Progenitor cell of endocrine pancreas (in vitro differentiated cells): ENCODE measurements at regions not wholly inside any gene's neighbourhood (a gene's known extent, or its start where the extent isn't known, plus 50 kb on each side); places are given as distances from the start of the nearest gene placed in this dataset.

Experiments used
- DNase-seq: peaks from one replicate; pipeline ENCODE4 v3.0.0; 2021; ENCODE audit warnings: low spot score; ENCODE audit not compliant: unreplicated experiment
- H3K27ac Mint-ChIP-seq: 2 replicates; pipeline ENCODE4 v1.8.0; 2021; ENCODE audit warnings: mild to moderate bottlenecking, moderate library complexity, mixed read lengths
- H3K27me3 Mint-ChIP-seq: 2 replicates; pipeline ENCODE4 v1.8.0; 2021; ENCODE audit warnings: mixed read lengths
- H3K36me3 Mint-ChIP-seq: 2 replicates; pipeline ENCODE4 v1.8.0; 2022; ENCODE audit warnings: mixed read lengths; ENCODE audit not compliant: insufficient read depth
- H3K4me1 Mint-ChIP-seq: 2 replicates; pipeline ENCODE4 v1.8.0; 2021; ENCODE audit warnings: low read depth, mixed read lengths
- H3K4me3 Mint-ChIP-seq: 2 replicates; pipeline ENCODE4 v1.8.0; 2021; ENCODE audit warnings: low read depth, mild to moderate bottlenecking, moderate library complexity, mixed read lengths
- H3K9me3 Mint-ChIP-seq: 2 replicates; pipeline ENCODE4 v1.8.0; 2021; ENCODE audit warnings: low read depth, mixed read lengths
- CTCF ChIP-seq: fragments of 200-600 bp; sonication (generic); IDR thresholded peaks from one replicate; pipeline ENCODE4 v1.5.0; 2021; ENCODE audit warnings: antibody characterized with exemption, mild to moderate bottlenecking; ENCODE audit not compliant: unreplicated experiment

DNA sequence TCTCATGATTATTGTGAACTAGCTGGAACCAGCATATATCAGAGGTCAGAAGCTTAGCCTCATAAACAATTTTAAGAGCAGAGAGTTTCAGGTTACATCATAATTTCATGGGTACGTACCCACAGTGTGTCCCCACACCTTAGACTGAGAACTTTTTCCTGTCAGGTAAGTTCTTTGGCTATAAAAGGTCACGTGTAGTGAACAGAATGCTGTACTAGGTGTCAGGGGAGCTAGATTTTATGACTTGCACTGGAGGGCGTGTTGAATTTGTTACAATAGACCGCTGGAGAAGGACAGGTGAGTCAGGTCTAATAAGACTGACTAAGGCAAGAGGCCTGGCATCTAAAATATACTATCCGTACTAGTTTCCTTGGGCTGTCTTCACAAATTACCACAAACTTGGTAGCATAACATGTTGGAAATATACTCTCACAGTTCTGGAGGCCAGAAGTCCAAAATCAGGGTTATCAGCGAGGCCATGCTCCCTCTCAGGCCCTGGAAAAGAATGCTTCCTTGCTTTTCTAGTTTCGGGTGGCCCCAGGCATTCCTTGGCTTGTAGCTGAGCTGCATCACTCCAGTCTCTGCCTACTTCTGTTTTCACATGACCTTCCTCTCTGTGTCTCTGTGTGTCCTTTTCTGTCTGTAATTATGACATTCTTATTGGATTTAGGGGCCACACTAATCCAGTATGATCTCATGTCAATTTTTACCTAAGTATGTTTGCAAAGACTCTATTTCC lies 512.0 kb upstream of the NR3C2 start:
- H3K9me3 Mint-ChIP-seq, result no peaks in the 10 kb centered on the region
- no peaks in the 10 kb centered on the region for H3K36me3 Mint-ChIP-seq
- no peaks in the 10 kb centered on the region for H3K27me3 Mint-ChIP-seq
- no peak for TF ChIP-seq CTCF
- H3K27ac Mint-ChIP-seq, result no peak overlapping the region
- no peaks in the 10 kb centered on the region for H3K4me1 Mint-ChIP-seq
- DNase-seq, result no peak
- H3K4me3 Mint-ChIP-seq, result no peak overlapping the region

DNA sequence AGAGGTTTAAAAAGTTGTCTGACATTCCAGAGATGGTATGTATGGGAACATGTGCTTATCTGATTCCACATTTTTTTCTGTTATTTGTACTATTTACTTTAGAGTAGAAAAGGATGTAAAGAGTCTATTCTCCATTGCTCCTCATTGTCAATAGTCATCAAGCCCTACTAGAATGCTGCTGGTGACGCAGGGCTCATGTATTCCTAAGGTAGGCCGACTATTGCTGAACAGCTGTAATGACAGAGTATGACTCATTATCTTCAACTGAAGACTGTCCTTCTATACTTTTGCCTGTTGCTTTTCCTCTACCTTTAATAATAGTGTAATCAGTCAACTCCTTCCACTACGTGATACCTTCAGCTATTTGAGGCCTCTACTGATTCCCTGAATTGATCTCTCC lies 509.1 kb upstream of the NR3C2 start:
- H3K27me3 Mint-ChIP-seq, result no peaks in the 10 kb centered on the region
- DNase-seq, result no peak
- H3K27ac Mint-ChIP-seq, result no peak overlapping the region
- H3K4me3 Mint-ChIP-seq, result no peak overlapping the region
- no peaks in the 10 kb centered on the region for H3K9me3 Mint-ChIP-seq
- no peaks in the 10 kb centered on the region for H3K36me3 Mint-ChIP-seq
- no peak for TF ChIP-seq CTCF
- H3K4me1 Mint-ChIP-seq, result no peaks in the 10 kb centered on the region

- Mint-ChIP-seq H3K36me3 (no peaks in the 10 kb centered on the region), H3K4me1 (no peaks in the 10 kb centered on the region), H3K27ac (no peak overlapping the region), H3K4me3 (no peak overlapping the region), H3K9me3 (no peaks in the 10 kb centered on the region), H3K27me3 (peaks cover 13% of the 10 kb centered on the region)
- no peak for TF ChIP-seq CTCF
- DNase-seq, result no peak
Measured at GRCh38 chr4:148946271-148946670, 504.1 kb upstream of the NR3C2 start.

DNA sequence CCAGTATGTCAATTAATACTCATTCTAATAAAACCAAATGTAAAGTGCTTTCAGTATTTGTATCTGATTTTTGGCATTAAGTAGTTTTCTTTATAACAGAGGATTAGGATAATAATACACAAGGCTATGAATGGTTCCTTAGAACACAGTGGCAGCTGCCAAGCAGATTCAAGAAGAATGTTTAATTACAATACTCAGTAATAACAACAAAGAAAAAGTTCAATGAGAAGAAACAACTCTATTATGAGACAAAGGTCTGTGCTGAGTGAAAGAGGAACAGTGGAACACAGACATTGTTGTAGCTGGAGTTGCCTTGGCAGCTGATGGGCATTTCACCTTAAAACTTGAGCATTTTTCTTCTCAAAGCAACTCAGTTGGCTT lies 502.6 kb upstream of the NR3C2 start:
- H3K9me3 Mint-ChIP-seq, result no peaks in the 10 kb centered on the region
- no peak overlapping the region for H3K4me3 Mint-ChIP-seq
- no peaks in the 10 kb centered on the region for H3K4me1 Mint-ChIP-seq
- H3K27ac Mint-ChIP-seq, result no peak overlapping the region
- DNase-seq, result no peak
- no peaks in the 10 kb centered on the region for H3K36me3 Mint-ChIP-seq
- TF ChIP-seq CTCF, result no peak
- peaks cover 13% of the 10 kb centered on the region for H3K27me3 Mint-ChIP-seq

DNA sequence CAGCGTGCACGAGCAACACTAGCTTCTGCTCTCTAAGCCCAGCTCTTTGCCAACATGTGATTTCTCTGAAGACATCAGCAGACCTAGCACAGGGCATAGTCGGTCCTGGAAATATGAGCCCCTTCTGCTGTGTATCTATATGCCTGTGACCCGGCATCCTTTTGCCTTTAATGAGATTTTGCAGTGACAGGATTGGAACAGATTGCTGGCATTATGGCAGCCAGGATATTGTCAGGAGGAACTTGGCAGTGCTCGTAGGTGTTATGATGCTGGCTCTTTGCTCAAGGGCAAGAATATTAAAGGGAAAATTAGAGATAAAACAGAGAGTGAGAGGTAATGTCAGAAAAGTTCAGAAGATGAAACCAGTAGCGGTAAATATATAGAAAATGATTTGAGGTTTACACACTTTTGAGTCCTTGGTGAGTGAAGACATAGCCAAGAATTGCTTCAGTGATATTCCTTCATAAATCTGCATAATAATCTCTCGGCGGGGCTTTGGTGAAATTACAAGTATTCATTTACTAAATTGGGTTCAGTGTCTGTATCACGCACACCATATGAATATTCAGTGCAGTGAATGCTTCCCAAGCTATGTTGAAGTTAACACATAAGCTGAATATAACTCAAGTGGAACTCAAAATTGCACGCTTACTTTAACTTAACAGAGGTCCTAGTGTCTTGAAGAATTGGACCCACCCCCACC lies 502.1 kb upstream of the NR3C2 start:
- DNase-seq, result no peak
- peaks cover 2% of the 10 kb centered on the region for H3K4me1 Mint-ChIP-seq
- H3K9me3 Mint-ChIP-seq, result no peaks in the 10 kb centered on the region
- no peak overlapping the region for H3K4me3 Mint-ChIP-seq
- no peak overlapping the region for H3K27ac Mint-ChIP-seq
- H3K27me3 Mint-ChIP-seq, result peaks cover 17% of the 10 kb centered on the region
- H3K36me3 Mint-ChIP-seq, result no peaks in the 10 kb centered on the region
- no peak for TF ChIP-seq CTCF
